ENCODE measurements at regions not wholly inside any gene's neighbourhood (a gene's known extent, or its start where the extent isn't known, plus 50 kb on each side); places are given as distances from the start of the nearest gene placed in this dataset.
A peak's percentile ranks its signal among the peaks of the same experiment; 100 is the strongest.

DNA sequence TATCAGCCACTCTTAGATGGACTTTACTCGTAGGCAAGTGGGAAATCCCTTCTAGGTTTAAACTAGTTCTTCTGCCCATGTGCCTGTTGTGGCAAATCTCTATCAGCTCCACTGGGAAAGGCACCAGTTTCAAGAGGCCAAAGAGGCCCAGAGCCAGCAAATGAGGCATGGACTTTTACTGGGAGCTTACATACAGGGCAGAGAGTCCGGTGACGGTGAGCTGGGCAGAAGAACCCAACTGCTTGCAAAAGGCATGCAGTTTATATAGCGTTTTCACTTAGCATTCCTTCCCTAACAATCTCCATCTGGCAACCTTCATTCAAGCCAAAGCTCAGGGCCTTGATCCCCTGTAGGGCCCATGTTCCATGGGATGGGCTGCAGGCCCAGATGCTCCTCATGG lies 93.0 kb upstream of the C3orf80 start:
- DNase-seq = no peak

DNA sequence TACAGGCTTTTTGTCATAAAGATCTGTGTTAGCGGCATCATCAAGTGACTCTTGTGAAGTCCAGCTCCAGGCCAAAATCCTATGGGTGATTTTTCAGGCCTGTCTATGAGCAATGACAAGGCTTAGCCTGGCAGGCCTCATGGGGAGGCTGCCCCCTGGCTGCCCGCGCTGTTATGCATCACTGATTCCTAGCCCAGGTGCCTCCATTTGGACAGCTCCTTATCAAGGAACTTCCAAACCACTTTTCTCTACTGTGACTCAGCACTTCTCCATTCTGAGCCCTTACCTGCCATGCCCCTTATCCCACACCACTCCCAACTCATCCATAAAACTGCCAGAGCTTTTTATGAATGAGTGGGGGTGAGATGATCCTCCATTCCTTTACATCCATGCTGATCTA lies 91.5 kb upstream of the C3orf80 start:
- no peak for DNase-seq

DNA sequence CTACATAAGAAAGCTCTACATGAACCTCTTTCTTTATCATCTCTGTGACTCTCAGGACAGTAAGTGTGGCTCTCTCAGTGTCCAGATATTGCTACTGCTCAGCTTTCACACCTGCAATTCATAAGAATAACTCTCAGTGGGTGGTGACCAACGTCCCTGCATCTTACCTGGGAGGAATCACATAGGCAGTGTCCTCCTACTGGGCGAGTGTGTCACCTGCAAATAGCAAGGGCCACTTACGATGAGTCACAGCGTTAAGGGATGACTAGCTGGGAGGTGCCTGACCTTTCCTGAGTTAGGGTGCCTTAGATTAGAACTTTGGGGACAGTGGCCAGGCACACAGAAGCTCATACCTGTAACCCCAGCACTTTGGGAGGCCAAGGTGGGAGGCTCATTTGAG lies 90.8 kb upstream of the C3orf80 start:
- no peak for DNase-seq

- peak; percentile 58 for DNase-seq
Measured at GRCh38 chr3:160134964-160135363, 90.3 kb upstream of the C3orf80 start.

DNA sequence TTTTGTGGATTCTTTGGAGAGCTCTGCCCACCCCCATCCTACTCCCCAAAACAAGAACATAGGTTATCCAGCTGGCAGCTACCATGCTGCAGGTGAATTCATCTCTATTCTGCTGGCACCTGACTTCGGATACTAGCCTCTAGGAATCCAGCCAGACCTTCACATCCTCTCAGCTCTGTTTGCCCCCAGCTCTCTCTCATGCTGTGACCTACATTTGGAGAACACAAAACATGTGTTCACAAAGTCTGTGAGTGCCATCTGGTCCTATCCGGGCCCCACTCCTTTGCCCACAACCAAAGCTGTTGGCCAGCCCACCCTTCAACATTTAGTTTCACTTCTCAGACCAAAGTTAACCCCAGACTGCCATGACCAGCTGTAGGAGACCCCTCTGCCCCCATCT lies 89.4 kb upstream of the C3orf80 start:
- DNase-seq = no peak

GRCh38 chr3:160136421-160136820 lies 88.8 kb upstream of the C3orf80 start:
- DNase-seq = no peak

DNA sequence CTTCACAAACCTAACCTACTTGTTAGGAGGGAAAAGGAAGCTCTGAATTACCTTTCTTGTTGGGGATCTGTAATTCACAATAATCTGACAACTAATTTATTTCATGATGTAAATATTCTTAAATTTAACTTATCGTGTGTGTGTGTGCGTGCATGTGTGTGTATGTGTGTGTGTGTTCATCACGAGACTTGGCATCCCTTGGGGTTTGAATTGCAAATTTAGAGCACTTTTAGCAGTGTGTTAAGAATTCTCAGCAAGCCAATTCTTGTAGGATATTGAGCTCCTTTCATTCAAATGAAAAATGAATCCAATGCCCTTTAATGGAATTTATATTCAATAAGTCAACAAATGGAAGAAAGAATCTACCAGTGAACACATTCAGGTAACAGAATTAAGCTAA lies 85.9 kb upstream of the C3orf80 start:
- DNase-seq = no peak

- no peak for DNase-seq
Measured at GRCh38 chr3:160140756-160141155, 84.5 kb upstream of the C3orf80 start.

- DNase-seq = no peak
Measured at GRCh38 chr3:160141485-160142185, 83.6 kb upstream of the C3orf80 start.

DNA sequence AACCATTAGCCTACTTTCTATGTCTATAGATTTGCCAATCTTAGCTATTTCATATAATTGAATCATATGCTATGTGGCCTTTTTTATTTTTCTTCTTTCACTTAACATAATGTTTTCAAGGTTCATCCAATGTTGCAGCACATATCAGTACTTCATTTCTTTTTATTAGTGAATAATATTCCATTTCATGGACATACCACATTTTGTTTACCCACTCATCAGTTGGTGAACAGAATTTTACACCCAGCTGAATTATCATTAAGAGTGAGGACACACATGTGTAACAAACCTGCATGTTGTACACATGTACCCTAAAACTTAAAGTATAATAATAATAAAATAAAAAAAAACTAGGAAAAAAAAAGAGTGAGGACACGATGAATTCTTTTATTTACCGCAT lies 81.7 kb upstream of the C3orf80 start:
- no peak for DNase-seq

- no peak for DNase-seq
Measured at GRCh38 chr3:160150066-160150465, 75.2 kb upstream of the C3orf80 start.

GRCh38 chr3:160150525-160150924 lies 74.7 kb upstream of the C3orf80 start:
- peak; percentile 48 for DNase-seq

DNA sequence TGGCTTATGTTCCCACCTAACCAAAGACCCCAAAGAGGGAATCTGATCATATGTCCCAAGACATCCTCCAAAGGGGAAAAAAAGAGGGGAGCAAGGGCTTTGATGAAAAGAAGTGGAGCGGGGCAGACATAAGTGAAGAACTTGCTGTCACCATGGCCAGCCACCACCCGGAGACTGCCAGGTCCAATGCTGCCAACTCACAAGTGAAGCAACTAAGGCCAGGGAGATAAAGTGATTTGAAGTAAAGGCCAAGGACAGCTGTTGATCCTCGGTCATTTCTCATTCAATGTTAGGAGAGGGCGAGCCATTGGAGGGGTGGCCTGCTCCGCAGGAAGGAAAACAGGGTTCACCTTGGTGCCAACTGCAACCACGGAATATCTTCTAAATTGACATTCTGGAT lies 72.6 kb upstream of the C3orf80 start:
- DNase-seq = no peak

DNA sequence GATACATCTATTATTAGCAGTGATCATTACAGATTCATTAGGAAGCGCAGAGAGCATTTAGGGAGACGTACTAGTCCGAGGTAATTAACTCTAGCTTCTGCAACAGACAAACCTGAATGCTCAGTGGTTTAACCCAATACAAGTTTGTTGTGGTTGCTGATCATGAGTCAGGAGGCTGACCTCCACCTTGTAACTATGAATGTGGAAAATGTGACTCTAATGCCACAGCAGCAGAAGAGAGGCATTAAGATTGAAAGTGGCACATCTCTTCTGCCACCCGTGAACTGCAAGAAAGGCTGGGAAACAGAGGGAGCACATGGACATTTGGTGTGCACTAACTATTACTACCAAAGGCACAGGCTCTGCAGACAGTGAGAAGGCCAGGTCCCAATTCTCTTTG lies 71.2 kb upstream of the C3orf80 start:
- DNase-seq = peak; percentile 14

DNA sequence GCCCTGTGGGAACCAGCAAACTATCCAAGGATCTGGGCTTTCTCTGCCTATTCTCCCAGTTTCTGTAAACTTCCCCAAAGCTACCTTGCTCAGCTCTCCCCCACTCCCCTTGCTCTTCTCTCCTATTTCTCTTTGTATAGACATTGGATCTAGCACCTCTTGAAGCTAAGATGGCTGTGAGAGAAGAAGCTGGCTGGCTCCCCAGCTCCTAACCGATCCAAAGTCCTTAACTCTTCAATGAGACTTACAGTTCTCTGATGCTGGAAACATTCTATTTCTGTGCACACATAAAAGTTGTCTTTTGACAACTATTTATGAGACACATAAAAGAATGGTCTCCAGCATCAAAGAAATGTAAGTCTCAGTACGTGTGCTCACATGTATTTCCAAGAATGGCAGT lies 70.6 kb upstream of the C3orf80 start:
- no peak for DNase-seq

GRCh38 chr3:160157321-160157720 lies 67.9 kb upstream of the C3orf80 start:
- no peak for DNase-seq

DNA sequence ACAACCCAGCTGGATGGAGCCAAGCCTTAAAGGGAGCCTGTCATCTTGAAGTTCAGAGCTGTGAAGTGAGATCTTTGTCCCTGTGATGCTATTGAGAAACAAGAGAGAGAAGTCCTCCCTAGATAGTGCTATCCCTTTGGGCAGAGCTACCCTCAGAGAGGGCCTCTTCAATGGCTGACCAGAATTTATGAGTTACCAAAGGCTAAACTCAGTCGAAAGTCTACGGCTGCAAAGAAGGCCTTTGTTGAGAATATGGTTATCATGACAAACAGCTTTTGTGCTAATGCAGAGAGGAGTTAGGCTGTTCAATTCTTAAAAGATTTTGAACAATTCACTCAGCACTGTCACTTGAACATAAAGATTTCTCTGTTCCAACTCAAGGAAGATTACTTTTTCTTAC lies 65.9 kb upstream of the C3orf80 start:
- DNase-seq = no peak

DNA sequence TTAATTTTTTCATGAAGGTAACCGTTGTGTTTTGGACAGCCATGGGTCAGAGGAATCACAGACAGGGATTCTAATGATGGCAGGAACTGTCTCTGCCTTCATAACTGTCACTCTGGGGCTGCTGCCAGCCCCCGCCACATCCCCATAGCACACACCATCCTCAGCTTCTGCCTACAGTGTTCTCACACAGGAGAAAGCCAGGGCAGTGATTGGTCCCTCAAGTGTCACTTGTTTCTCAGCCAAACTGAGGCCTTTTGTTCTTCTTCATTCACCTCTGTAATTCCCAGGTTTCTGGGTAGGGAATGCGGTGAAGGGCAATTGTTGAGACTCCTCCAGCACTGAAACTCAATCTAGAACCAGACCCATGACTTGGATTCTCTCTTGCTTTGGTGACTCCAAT lies 65.4 kb upstream of the C3orf80 start:
- no peak for DNase-seq

DNA sequence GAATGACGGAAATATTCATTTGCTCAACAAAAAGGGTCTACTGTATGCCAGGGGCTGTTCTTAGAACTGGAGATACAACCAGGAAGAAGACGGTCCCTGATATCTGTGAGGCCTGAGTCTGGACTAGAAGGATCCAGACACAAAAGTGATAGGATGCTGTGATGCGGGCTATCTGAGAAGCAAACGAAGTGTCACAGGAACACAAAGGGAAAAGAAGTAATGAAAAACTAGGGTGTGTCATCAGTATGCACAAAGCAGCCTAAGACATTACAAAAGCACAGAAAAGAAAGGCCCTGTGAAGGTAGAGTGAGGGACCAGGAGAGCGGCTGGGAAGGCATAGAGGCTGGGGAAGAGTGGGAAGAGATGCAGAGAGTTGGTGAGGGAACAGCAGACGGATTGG lies 63.3 kb upstream of the C3orf80 start:
- no peak for DNase-seq

GRCh38 chr3:160162440-160162839 lies 62.8 kb upstream of the C3orf80 start:
- no peak for DNase-seq

DNA sequence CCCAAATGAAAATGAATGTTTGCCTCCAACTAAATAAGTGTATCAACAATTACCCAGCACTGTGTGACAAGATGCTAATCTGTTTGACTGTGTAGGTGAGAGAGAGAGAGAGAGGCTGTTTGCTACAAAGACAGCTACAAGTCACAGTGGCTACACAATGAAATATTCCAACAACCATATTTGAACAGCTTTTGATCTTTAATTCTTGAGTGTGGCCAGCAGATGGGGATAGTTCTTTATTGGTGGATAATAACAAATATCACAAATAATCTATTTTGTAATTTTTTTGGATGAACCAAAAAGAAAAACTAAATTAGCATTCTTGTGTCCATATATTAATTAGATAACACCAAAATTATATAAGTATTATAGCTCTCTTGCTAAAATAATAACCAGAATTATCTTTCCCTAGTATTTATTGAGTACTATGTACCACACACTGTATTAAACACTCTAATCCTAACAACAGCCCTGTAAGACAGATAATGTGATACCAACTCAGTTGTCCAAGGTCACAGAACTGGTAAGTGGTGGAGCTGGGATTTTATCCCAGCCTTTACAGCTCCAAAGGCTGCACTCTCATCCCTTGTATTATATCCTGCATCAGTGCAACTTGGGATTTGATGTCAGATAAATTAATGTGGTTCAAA lies 61.9 kb upstream of the C3orf80 start:
- peak; percentile 33 for DNase-seq

- no peak for DNase-seq
Measured at GRCh38 chr3:160168246-160168645, 57.0 kb upstream of the C3orf80 start.

DNA sequence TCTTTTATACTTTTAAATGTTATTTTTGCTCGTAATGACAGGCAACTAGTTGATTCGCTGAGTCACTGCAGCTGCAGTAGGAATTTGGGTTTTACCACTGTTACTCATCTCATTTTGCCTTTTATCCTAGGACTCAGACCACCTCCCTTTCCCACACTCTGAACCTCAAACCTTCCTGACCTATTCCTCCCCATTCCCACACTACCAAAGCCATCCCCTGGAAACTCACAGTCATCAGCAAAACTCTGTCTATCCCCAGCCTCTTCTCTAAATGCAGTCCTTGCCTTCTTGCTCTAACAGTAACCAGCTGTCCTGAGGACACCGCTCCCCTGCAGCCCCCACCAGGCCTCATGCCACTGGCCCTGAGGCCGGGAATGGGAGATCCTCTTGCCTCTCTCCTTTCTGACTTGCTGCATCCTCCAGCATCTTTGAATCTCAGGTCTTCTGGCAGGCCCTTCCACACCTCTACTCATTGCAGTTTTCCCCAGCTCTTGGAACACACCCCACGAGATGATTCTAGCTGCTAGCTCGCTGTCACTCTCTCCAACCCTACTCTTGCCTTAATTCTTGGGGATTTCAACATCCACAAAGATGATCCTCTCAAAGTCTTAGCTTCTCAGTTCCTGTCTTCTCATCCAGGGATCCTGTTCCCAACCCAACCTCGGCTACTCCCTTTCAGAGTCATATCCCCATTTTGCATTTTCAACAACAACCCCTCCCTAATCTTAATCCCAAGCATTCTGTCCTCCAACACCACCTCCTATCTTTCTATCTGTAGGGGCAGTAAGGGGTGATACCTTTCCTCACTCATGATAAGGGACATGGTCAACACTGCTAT lies 55.9 kb upstream of the C3orf80 start:
- DNase-seq = peak; percentile 82
